ENCODE measurements at regions not wholly inside any gene's neighbourhood (a gene's known extent, or its start where the extent isn't known, plus 50 kb on each side); places are given as distances from the start of the nearest gene placed in this dataset.

DNA sequence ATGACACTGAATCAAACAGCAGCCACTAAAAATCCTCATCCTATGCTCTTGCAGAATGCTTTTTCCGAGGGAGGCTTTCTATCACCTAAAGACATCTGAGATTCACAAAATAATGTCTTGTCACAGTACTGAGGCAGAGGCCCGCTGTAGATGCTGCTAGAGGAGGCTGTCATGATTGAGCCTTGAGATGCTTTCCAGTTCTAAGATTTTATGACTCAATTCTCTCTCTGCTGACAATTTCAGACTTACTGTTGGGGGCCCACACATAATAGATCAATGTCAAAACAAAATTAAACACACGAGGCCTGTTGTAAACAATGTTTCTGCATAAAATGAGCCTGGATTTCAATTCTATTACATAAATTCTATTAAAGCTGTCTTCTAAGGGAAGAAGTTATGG lies 132.7 kb upstream of the ARL4C start:
- H3K9ac ChIP-seq (ENCODE audit: insufficient read depth, low read length), result no peak overlapping the region
- no peaks in the 10 kb centered on the region for H3K9me3 ChIP-seq (ENCODE audit: control insufficient read depth, insufficient read depth, low read depth, low read length)
- H3K27me3 ChIP-seq (ENCODE audit: control insufficient read depth, insufficient read depth, low read length), result no peaks in the 10 kb centered on the region
- no peak overlapping the region for H3K4me3 ChIP-seq (replicated peaks in 1 of 4; ENCODE audit: control extremely low read depth in 1 of 4, insufficient read depth in 1 of 4, low read depth in 3 of 4, low read length in 4 of 4)
- H3K27ac ChIP-seq (ENCODE audit: insufficient read depth, low read length), result no peak overlapping the region
- H3K4me2 ChIP-seq (ENCODE audit: extremely low read depth, insufficient read depth, low read length), result no peak overlapping the region
- no peaks in the 10 kb centered on the region for H3K79me2 ChIP-seq (ENCODE audit: control insufficient read depth, insufficient read depth, low read length)
- H2AFZ ChIP-seq (ENCODE audit: low read length), result no peak overlapping the region
- H4K20me1 ChIP-seq (ENCODE audit: control insufficient read depth, extremely low read depth, insufficient read depth, low read length), result no peaks in the 10 kb centered on the region
- peak in 1 of 2 donors; percentile 84 for DNase-seq (ENCODE audit: low read depth in 2 of 2)
- no peaks in the 10 kb centered on the region for H3K36me3 ChIP-seq (ENCODE audit: control insufficient read depth, insufficient read depth, low read length)
- no peak for TF ChIP-seq EZH2 (IDR thresholded peaks at IDR 0.05; ENCODE audit: low read length, missing control alignments)
- TF ChIP-seq, protein P1, sequence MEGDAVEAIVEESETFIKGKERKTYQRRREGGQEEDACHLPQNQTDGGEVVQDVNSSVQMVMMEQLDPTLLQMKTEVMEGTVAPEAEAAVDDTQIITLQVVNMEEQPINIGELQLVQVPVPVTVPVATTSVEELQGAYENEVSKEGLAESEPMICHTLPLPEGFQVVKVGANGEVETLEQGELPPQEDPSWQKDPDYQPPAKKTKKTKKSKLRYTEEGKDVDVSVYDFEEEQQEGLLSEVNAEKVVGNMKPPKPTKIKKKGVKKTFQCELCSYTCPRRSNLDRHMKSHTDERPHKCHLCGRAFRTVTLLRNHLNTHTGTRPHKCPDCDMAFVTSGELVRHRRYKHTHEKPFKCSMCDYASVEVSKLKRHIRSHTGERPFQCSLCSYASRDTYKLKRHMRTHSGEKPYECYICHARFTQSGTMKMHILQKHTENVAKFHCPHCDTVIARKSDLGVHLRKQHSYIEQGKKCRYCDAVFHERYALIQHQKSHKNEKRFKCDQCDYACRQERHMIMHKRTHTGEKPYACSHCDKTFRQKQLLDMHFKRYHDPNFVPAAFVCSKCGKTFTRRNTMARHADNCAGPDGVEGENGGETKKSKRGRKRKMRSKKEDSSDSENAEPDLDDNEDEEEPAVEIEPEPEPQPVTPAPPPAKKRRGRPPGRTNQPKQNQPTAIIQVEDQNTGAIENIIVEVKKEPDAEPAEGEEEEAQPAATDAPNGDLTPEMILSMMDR (conservative IDR thresholded peaks at IDR 0.05 in 1 of 2, IDR thresholded peaks at IDR 0.05 in 1 of 2; ENCODE audit: low read depth in 1 of 2, low read length in 2 of 2), result no peak
- H3K4me1 ChIP-seq (ENCODE audit: control insufficient read depth, extremely low read depth, insufficient read depth, low read length), result peaks cover 21% of the 10 kb centered on the region

DNA sequence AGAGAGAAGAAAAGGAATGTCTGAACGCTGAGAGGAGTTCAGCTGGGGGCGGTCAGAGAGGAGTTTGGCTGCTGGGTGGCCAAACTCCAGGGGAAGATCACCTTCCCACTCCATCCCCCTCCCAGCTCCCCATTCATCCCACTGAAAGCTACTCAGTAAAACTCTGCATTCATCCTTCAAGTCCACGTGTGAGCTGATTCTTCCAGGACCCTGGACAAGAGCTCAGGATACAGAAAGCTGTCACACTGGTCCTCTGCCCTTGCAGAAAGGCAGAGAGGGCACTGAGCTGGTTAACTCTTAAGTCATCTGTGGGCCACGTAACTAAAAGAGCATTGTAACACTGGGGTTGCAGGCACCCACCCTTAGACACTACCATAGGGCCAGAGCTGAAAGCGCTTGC lies 132.1 kb upstream of the ARL4C start:
- no peaks in the 10 kb centered on the region for H3K79me2 ChIP-seq (ENCODE audit: control insufficient read depth, insufficient read depth, low read length)
- H3K9ac ChIP-seq (ENCODE audit: insufficient read depth, low read length), result no peak overlapping the region
- H3K27me3 ChIP-seq (ENCODE audit: control insufficient read depth, insufficient read depth, low read length), result no peaks in the 10 kb centered on the region
- TF ChIP-seq, protein P1 (conservative IDR thresholded peaks at IDR 0.05 in 1 of 2, IDR thresholded peaks at IDR 0.05 in 1 of 2; ENCODE audit: low read depth in 1 of 2, low read length in 2 of 2), result no peak
- no peak for TF ChIP-seq EZH2 (IDR thresholded peaks at IDR 0.05; ENCODE audit: low read length, missing control alignments)
- no peak overlapping the region for H3K4me3 ChIP-seq (replicated peaks in 1 of 4; ENCODE audit: control extremely low read depth in 1 of 4, insufficient read depth in 1 of 4, low read depth in 3 of 4, low read length in 4 of 4)
- peaks cover 21% of the 10 kb centered on the region for H3K4me1 ChIP-seq (ENCODE audit: control insufficient read depth, extremely low read depth, insufficient read depth, low read length)
- no peaks in the 10 kb centered on the region for H3K9me3 ChIP-seq (ENCODE audit: control insufficient read depth, insufficient read depth, low read depth, low read length)
- no peak for DNase-seq (ENCODE audit: low read depth in 2 of 2)
- H3K36me3 ChIP-seq (ENCODE audit: control insufficient read depth, insufficient read depth, low read length), result no peaks in the 10 kb centered on the region
- H2AFZ ChIP-seq (ENCODE audit: low read length), result no peak overlapping the region
- H4K20me1 ChIP-seq (ENCODE audit: control insufficient read depth, extremely low read depth, insufficient read depth, low read length), result no peaks in the 10 kb centered on the region
- no peak overlapping the region for H3K4me2 ChIP-seq (ENCODE audit: extremely low read depth, insufficient read depth, low read length)
- H3K27ac ChIP-seq (ENCODE audit: insufficient read depth, low read length), result no peak overlapping the region

DNA sequence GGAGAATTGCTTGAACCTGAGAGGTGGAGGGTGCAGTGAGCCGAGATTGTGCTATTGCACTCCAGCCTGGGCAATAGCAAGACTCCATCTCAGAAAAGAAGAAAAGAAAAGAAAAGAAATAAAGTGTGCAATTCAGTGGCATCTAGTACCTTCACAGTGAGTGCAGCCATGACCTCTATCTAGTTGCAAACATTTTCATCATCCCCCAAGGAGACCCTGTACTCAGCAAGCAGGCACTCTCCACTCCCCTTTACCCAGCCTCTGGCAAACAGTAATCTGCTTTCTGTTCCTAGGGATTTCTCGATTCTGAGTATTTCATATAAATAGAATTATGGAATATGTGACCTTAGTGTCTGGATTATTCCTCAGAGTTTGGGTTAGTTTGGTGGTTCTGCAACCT lies 130.4 kb upstream of the ARL4C start:
- Histone ChIP-seq H3K4me3 (replicated peaks in 1 of 4; ENCODE audit: control extremely low read depth in 1 of 4, insufficient read depth in 1 of 4, low read depth in 3 of 4, low read length in 4 of 4) (no peak overlapping the region), H3K9ac (ENCODE audit: insufficient read depth, low read length) (no peak overlapping the region), H4K20me1 (ENCODE audit: control insufficient read depth, extremely low read depth, insufficient read depth, low read length) (no peaks in the 10 kb centered on the region), H3K9me3 (ENCODE audit: control insufficient read depth, insufficient read depth, low read depth, low read length) (no peaks in the 10 kb centered on the region), H3K36me3 (ENCODE audit: control insufficient read depth, insufficient read depth, low read length) (no peaks in the 10 kb centered on the region), H2AFZ (ENCODE audit: low read length) (no peak overlapping the region), H3K27ac (ENCODE audit: insufficient read depth, low read length) (no peak overlapping the region), H3K27me3 (ENCODE audit: control insufficient read depth, insufficient read depth, low read length) (no peaks in the 10 kb centered on the region), H3K4me2 (ENCODE audit: extremely low read depth, insufficient read depth, low read length) (no peak overlapping the region), H3K4me1 (ENCODE audit: control insufficient read depth, extremely low read depth, insufficient read depth, low read length) (peaks cover 14% of the 10 kb centered on the region), H3K79me2 (ENCODE audit: control insufficient read depth, insufficient read depth, low read length) (no peaks in the 10 kb centered on the region)
- DNase-seq (ENCODE audit: low read depth in 2 of 2), result no peak
- TF ChIP-seq, protein P1 (conservative IDR thresholded peaks at IDR 0.05 in 1 of 2, IDR thresholded peaks at IDR 0.05 in 1 of 2; ENCODE audit: low read depth in 1 of 2, low read length in 2 of 2), result no peak
- no peak for TF ChIP-seq EZH2 (IDR thresholded peaks at IDR 0.05; ENCODE audit: low read length, missing control alignments)
